H1 (cell line): ENCODE measurements at regions not wholly inside any gene's neighbourhood (a gene's known extent, or its start where the extent isn't known, plus 50 kb on each side); places are given as distances from the start of the nearest gene placed in this dataset.

Experiments
- CTCF ChIA-PET: fragments of 300-600 bp; sonication (Branson Sonifier 250); formaldehyde crosslinking; loops from one replicate; lab custom pipeline; 2021; ENCODE audit not compliant: partially characterized antibody; lab: Charles Lee
- POLR2A ChIA-PET: fragments of 300-600 bp; sonication (Branson Sonifier 250); formaldehyde crosslinking; loops from one replicate; lab custom pipeline; 2021; ENCODE audit warnings: inconsistent platforms; ENCODE audit not compliant: partially characterized antibody; lab: Charles Lee
- DNase-seq, 2 experiments: peaks; one replicate each; pipeline versions ENCODE4 v3.0.0 to v3.0.0-alpha.2; 2010 to 2022; ENCODE audit warnings: low spot score in 2 of 2, low read depth in 1 of 2, mixed read lengths in 1 of 2
- FAIRE-seq: peaks from 2 replicates; lab custom pipeline; 2011; peaks lifted over from hg19 to GRCh38; lab: Jason Lieb, UNC
- H2AFZ ChIP-seq: 2 replicates; pipeline ENCODE4 v1.8.1; 2012; ENCODE audit warnings: low read length, inconsistent platforms
- H2AK5ac ChIP-seq: 2 replicates; pipeline ENCODE4 v1.6.1; 2013; ENCODE audit warnings: low read depth, low read length
- H2BK120ac ChIP-seq: replicated peaks from 2 replicates; pipeline ENCODE3; 2013; ENCODE audit warnings: low read depth, low read length, inconsistent platforms
- H2BK12ac ChIP-seq: 2 replicates; pipeline ENCODE4 v1.6.1; 2013; ENCODE audit warnings: low read depth, low read length
- H2BK15ac ChIP-seq: 2 replicates; pipeline ENCODE4 v1.6.1; 2013; ENCODE audit warnings: low read length
- H2BK20ac ChIP-seq: 2 replicates; pipeline ENCODE4 v1.6.1; 2013; ENCODE audit warnings: low read length
- H2BK5ac ChIP-seq: 2 replicates; pipeline ENCODE4 v1.6.1; 2013; ENCODE audit warnings: low read depth, low read length
- H3K14ac ChIP-seq: 2 replicates; pipeline ENCODE4 v1.6.1; 2013; ENCODE audit warnings: inconsistent platforms; ENCODE audit not compliant: insufficient read length
- H3K18ac ChIP-seq: 2 replicates; pipeline ENCODE4 v1.6.1; 2013; ENCODE audit warnings: low read length; ENCODE audit errors: extremely low read depth
- H3K23ac ChIP-seq: 2 replicates; pipeline ENCODE4 v1.6.1; 2013; ENCODE audit warnings: inconsistent platforms; ENCODE audit not compliant: insufficient read length
- H3K23me2 ChIP-seq: 2 replicates; pipeline ENCODE4 v1.6.1; 2013; ENCODE audit warnings: low read depth, low read length
- H3K27ac ChIP-seq: 2 replicates; pipeline ENCODE4 v1.6.1; 2011; ENCODE audit warnings: low read depth, low read length, inconsistent platforms
- H3K27me3 ChIP-seq, 4 experiments: replicated peaks in 1 of 4; 1 replicate in 1 of 4; 2 replicates in 3 of 4; pipeline versions ENCODE4 v1.6.1 to v1.8.1; 2011 to 2013; ENCODE audit warnings: low read length in 3 of 4, mild to moderate bottlenecking in 3 of 4, inconsistent platforms in 2 of 4, mixed read lengths in 2 of 4, moderate library complexity in 1 of 4; ENCODE audit not compliant: control insufficient read depth in 3 of 4, insufficient read depth in 3 of 4; ENCODE audit errors: extremely low read depth in 1 of 4
- H3K36me3 ChIP-seq, 4 experiments: 2 replicates each; pipeline versions ENCODE4 v1.6.1 to v1.8.1; 2011 to 2013; ENCODE audit warnings: mild to moderate bottlenecking in 4 of 4, low read length in 3 of 4, moderate library complexity in 2 of 4, control low read depth in 1 of 4, inconsistent platforms in 1 of 4; ENCODE audit not compliant: insufficient read depth in 4 of 4, control insufficient read depth in 2 of 4
- H3K4ac ChIP-seq: replicated peaks from 2 replicates; pipeline ENCODE3; 2013; ENCODE audit warnings: low read length, low read depth, mixed read lengths, inconsistent platforms; ENCODE audit not compliant: insufficient read length
- H3K4me1 ChIP-seq, 4 experiments: replicated peaks in 1 of 4; 1 replicate in 1 of 4; 2 replicates in 3 of 4; pipeline versions ENCODE4 v1.6.1 to v1.8.1; 2011 to 2013; ENCODE audit warnings: low read length in 3 of 4, inconsistent platforms in 2 of 4, mixed read lengths in 1 of 4; ENCODE audit not compliant: insufficient read depth in 4 of 4, control insufficient read depth in 3 of 4
- H3K4me2 ChIP-seq, 2 experiments: 2 replicates each; pipeline versions ENCODE4 v1.6.1 to v1.8.1; 2011 to 2013; ENCODE audit warnings: low read depth in 2 of 2, low read length in 2 of 2, control low read depth in 1 of 2, inconsistent platforms in 1 of 2, mild to moderate bottlenecking in 1 of 2; ENCODE audit not compliant: insufficient read depth in 1 of 2
- H3K4me3 ChIP-seq, 4 experiments: fragments of 200-600, 300-600 bp in 1 of 4; sonication (generic), shearing (Covaris generic), sonication (Bioruptor Twin) in 1 of 4; 2 replicates each; pipeline versions ENCODE4 v1.5.1 to v1.8.1; 2011 to 2016; ENCODE audit warnings: low read length in 4 of 4, low read depth in 3 of 4, control low read depth in 2 of 4, inconsistent platforms in 2 of 4, mild to moderate bottlenecking in 2 of 4, mixed read lengths in 1 of 4, moderate library complexity in 1 of 4; ENCODE audit not compliant: insufficient read depth in 2 of 4; ENCODE audit errors: extremely low read depth in 1 of 4
- H3K56ac ChIP-seq: replicated peaks from 2 replicates; pipeline ENCODE3; 2013; ENCODE audit warnings: low read depth, mild to moderate bottlenecking, mixed read lengths, low read length, inconsistent platforms; ENCODE audit not compliant: insufficient read length
- H3K79me1 ChIP-seq: 2 replicates; pipeline ENCODE4 v1.6.1; 2013; ENCODE audit warnings: low read depth, low read length, control low read depth
- H3K79me2 ChIP-seq, 2 experiments: 2 replicates each; pipeline versions ENCODE4 v1.6.1 to v1.8.1; 2012 to 2013; ENCODE audit warnings: low read length in 2 of 2, mild to moderate bottlenecking in 2 of 2, inconsistent platforms in 1 of 2; ENCODE audit not compliant: insufficient read depth in 2 of 2, control insufficient read depth in 1 of 2
- H3K9ac ChIP-seq, 4 experiments: replicated peaks in 1 of 4; 1 replicate in 1 of 4; 2 replicates in 3 of 4; pipeline versions ENCODE4 v1.6.1 to v1.8.1; 2011 to 2013; ENCODE audit warnings: low read depth in 3 of 4, low read length in 3 of 4, control low read depth in 2 of 4, mild to moderate bottlenecking in 2 of 4, moderate library complexity in 2 of 4, inconsistent platforms in 1 of 4; ENCODE audit errors: extremely low read depth in 1 of 4
- H3K9me3 ChIP-seq, 2 experiments: 2 replicates each; pipeline versions ENCODE4 v1.6.1 to v1.8.1; 2012 to 2013; ENCODE audit warnings: mild to moderate bottlenecking in 2 of 2, moderate library complexity in 2 of 2, control low read depth in 1 of 2, inconsistent platforms in 1 of 2, low read depth in 1 of 2, low read length in 1 of 2, mixed read lengths in 1 of 2; ENCODE audit not compliant: insufficient read depth in 2 of 2
- H4K20me1 ChIP-seq, 2 experiments: replicated peaks in 1 of 2; 2 replicates each; pipeline versions ENCODE3 to v1.8.1; 2011 to 2013; ENCODE audit warnings: inconsistent platforms in 2 of 2, low read length in 2 of 2, mild to moderate bottlenecking in 1 of 2; ENCODE audit not compliant: insufficient read depth in 2 of 2, control insufficient read depth in 1 of 2
- H4K5ac ChIP-seq: 2 replicates; pipeline ENCODE4 v1.6.1; 2013; ENCODE audit warnings: low read length, low read depth, mixed read lengths, inconsistent platforms; ENCODE audit not compliant: insufficient read length
- H4K8ac ChIP-seq: 2 replicates; pipeline ENCODE4 v1.8.0; 2013; ENCODE audit warnings: mild to moderate bottlenecking, moderate library complexity, low read length, inconsistent platforms; ENCODE audit not compliant: insufficient read depth; ENCODE audit errors: extremely low read depth
- H4K91ac ChIP-seq: replicated peaks from 2 replicates; pipeline ENCODE3; 2013; ENCODE audit warnings: low read length, mixed read lengths, inconsistent platforms; ENCODE audit not compliant: insufficient read length
- CBX8 ChIP-seq: fragments of 300-800, 300-1000 bp; sonication (generic); IDR thresholded peaks from 2 replicates; pipeline ENCODE4 v1.7.1; 2016; ENCODE audit warnings: low read depth, low read length, borderline replicate concordance
- CTBP2 ChIP-seq: IDR thresholded peaks from 2 replicates; pipeline ENCODE4 v1.7.0; 2011; ENCODE audit warnings: borderline replicate concordance, mild to moderate bottlenecking, moderate library complexity, mixed read lengths, low read length; ENCODE audit not compliant: insufficient read depth, insufficient read length
- EP300 ChIP-seq, 2 experiments: IDR thresholded peaks; 1 replicate in 1 of 2; 2 replicates in 1 of 2; pipeline ENCODE4 v1.6.1; 2011 to 2012; ENCODE audit warnings: low read depth in 2 of 2, low read length in 2 of 2, mild to moderate bottlenecking in 2 of 2, borderline replicate concordance in 1 of 2, inconsistent platforms in 1 of 2, moderate library complexity in 1 of 2
- GTF2F1 ChIP-seq: IDR thresholded peaks from 2 replicates; pipeline ENCODE4 v1.6.1; 2012; ENCODE audit warnings: low read depth, low read length, improper control_type of control experiment, borderline replicate concordance
- KDM4A ChIP-seq: IDR thresholded peaks from one replicate; pipeline ENCODE4 v1.7.1; 2012; ENCODE audit warnings: low read depth, mild to moderate bottlenecking, moderate library complexity, low read length, inconsistent platforms; ENCODE audit not compliant: severe bottlenecking
- PHF8 ChIP-seq: fragments of 200-600 bp; sonication (generic); conservative IDR thresholded peaks from 2 replicates; pipeline ENCODE4 v1.7.1; 2012; ENCODE audit warnings: low read depth, mild to moderate bottlenecking, inconsistent platforms, low read length, moderate library complexity
- POU5F1 ChIP-seq: IDR thresholded peaks from 2 replicates; pipeline ENCODE4 v1.6.1; 2011; ENCODE audit warnings: low read depth, mild to moderate bottlenecking, low read length, moderate library complexity
- RAD21 ChIP-seq, 2 experiments: IDR thresholded peaks in 1 of 2; conservative IDR thresholded peaks in 1 of 2; 2 replicates each; pipeline ENCODE4 v1.6.1; 2011; ENCODE audit warnings: low read depth in 2 of 2, low read length in 2 of 2, improper control_type of control experiment in 1 of 2, inconsistent platforms in 1 of 2, mild to moderate bottlenecking in 1 of 2, moderate library complexity in 1 of 2
- SIX5 ChIP-seq: IDR thresholded peaks from 2 replicates; pipeline ENCODE4 v1.6.1; 2011; ENCODE audit warnings: mild to moderate bottlenecking, low read depth, low read length
- SP4 ChIP-seq: IDR thresholded peaks from 2 replicates; pipeline ENCODE4 v1.6.1; 2012; ENCODE audit warnings: low read length, inconsistent platforms
- SRF ChIP-seq: IDR thresholded peaks from 2 replicates; pipeline ENCODE4 v1.6.1; 2011; ENCODE audit warnings: mild to moderate bottlenecking, low read depth, low read length, moderate library complexity
- TBP ChIP-seq: IDR thresholded peaks from 2 replicates; pipeline ENCODE4 v1.6.1; 2011; ENCODE audit warnings: low read depth, low read length, improper control_type of control experiment
- WGBS, 2 experiments: shearing (Covaris generic) in 1 of 2; methylation state at CpG; one replicate each; pipeline versions ENCODE4 v1.1.6 to v1.1.7; 2013 to 2015; ENCODE audit warnings: low lambda C conversion rate in 2 of 2, mixed read lengths in 2 of 2, inconsistent platforms in 1 of 2, low coverage in 1 of 2, missing lambda C conversion rate in 1 of 2; ENCODE audit not compliant: insufficient replicate concordance in 2 of 2, insufficient coverage in 1 of 2, insufficient read length in 1 of 2; ENCODE audit errors: extremely low coverage in 1 of 2, missing lambda C conversion rate in 1 of 2; 5-methylcytosine and 5-hydroxymethylcytosine counted together

DNA sequence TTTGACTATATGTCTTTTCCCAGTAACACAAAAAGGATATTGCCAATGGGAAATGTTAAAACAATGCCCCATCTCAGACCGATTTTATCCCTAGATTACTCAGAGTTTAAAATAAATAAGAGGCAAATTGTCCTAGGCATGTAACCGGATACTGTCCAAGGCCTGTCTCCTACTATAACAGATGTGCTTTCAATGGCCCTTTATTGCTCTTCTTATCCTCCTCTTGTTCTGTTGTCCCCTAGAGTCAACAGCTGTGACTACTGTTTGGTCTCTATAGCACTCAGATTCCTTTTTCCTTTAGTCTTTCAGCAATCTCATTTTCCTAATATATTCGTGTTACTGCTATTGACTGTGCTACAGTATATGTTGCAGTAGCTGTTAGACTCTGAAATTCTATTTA lies 66.8 kb upstream of the PLS3 start:
- Histone ChIP-seq H3K36me3 (no peaks in the 10 kb centered on the region), H3K4ac (no peak overlapping the region), H2BK15ac (no peak overlapping the region), H3K23ac (no peak overlapping the region), H4K8ac (no peak overlapping the region), H3K79me2 (no peaks in the 10 kb centered on the region), H3K79me1 (no peaks in the 10 kb centered on the region), H3K4me1 (no peaks in the 10 kb centered on the region), H3K4me3 (no peak overlapping the region), H3K14ac (no peak overlapping the region), H3K9me3 (no peaks in the 10 kb centered on the region), H2BK5ac (no peak overlapping the region), H4K5ac (no peak overlapping the region), H3K23me2 (no peaks in the 10 kb centered on the region), H3K27me3 (no peaks in the 10 kb centered on the region), H2AFZ (no peak overlapping the region), H2BK20ac (no peak overlapping the region), H3K56ac (no peak overlapping the region), H3K18ac (no peak overlapping the region), H4K20me1 (no peaks in the 10 kb centered on the region), H4K91ac (no peak overlapping the region), H3K27ac (no peak overlapping the region), H3K9ac (no peak overlapping the region), H3K4me2 (no peak overlapping the region), H2AK5ac (no peak overlapping the region), H2BK120ac (no peak overlapping the region), H2BK12ac (no peak overlapping the region)
- TF ChIP-seq POU5F1 (no peak), EP300 (IDR thresholded peaks at IDR 0.05; ENCODE audit: borderline replicate concordance in 1 of 2, low read depth in 2 of 2, low read length in 2 of 2) (no peak), SRF (no peak), TBP (no peak), KDM4A (no peak), GTF2F1 (no peak), PHF8 (no peak), CBX8 (no peak), SIX5 (no peak), SP4 (no peak), RAD21 (IDR thresholded peaks at IDR 0.05 in 1 of 2, conservative IDR thresholded peaks at IDR 0.05 in 1 of 2; ENCODE audit: low read depth in 2 of 2, low read length in 2 of 2) (no peak), CTBP2 (no peak)
- POLR2A ChIA-PET = no interaction called here
- FAIRE-seq = no peak
- 70% methylated on average over 3 of the region's 3 CpGs; no CpG with 5 or more reads in 1 of the 2 experiments for WGBS, 2 experiments
- no peak for DNase-seq
- CTCF ChIA-PET = no interaction called here
